ENCODE measurements at regions not wholly inside any gene's neighbourhood (a gene's known extent, or its start where the extent isn't known, plus 50 kb on each side); places are given as distances from the start of the nearest gene placed in this dataset.
"Not testable (repeated sequence)": the region's sequence is repeated elsewhere in the genome, so short reads cannot be mapped to it uniquely, and the experiment has no call there.

GRCh38 chr18:28740575-28740974, 563.6 kb upstream of the CDH2 start:
- DNase-seq = no peak
- Histone ChIP-seq H3K36me3 (replicated peaks; ENCODE audit: control insufficient read depth, insufficient read depth, low read length) (no peaks in the 10 kb centered on the region), H3K27me3 (ENCODE audit: control insufficient read depth, insufficient read depth, low read length) (no peaks in the 10 kb centered on the region), H3K4me3 (ENCODE audit: insufficient read depth, low read depth, low read length) (no peak overlapping the region)

GRCh38 chr18:28736951-28737350, 560.0 kb upstream of the CDH2 start:
- no peaks in the 10 kb centered on the region for H3K27me3 ChIP-seq (ENCODE audit: control insufficient read depth, insufficient read depth, low read length)
- no peaks in the 10 kb centered on the region for H3K36me3 ChIP-seq (replicated peaks; ENCODE audit: control insufficient read depth, insufficient read depth, low read length)
- H3K4me3 ChIP-seq (ENCODE audit: insufficient read depth, low read depth, low read length) = no peak overlapping the region
- no peak for DNase-seq

GRCh38 chr18:28736223-28736622, 559.3 kb upstream of the CDH2 start:
- no peak for DNase-seq
- Histone ChIP-seq H3K4me3 (ENCODE audit: insufficient read depth, low read depth, low read length) (no peak overlapping the region), H3K36me3 (replicated peaks; ENCODE audit: control insufficient read depth, insufficient read depth, low read length) (no peaks in the 10 kb centered on the region), H3K27me3 (ENCODE audit: control insufficient read depth, insufficient read depth, low read length) (no peaks in the 10 kb centered on the region)

- no peak overlapping the region for H3K4me3 ChIP-seq (ENCODE audit: insufficient read depth, low read depth, low read length)
- H3K27me3 ChIP-seq (ENCODE audit: control insufficient read depth, insufficient read depth, low read length) = no peaks in the 10 kb centered on the region
- DNase-seq = no peak
- no peaks in the 10 kb centered on the region for H3K36me3 ChIP-seq (replicated peaks; ENCODE audit: control insufficient read depth, insufficient read depth, low read length)
These were observed 558.8 kb upstream of the CDH2 start for GRCh38 chr18:28735731-28736130.

GRCh38 chr18:28729321-28729720, 552.4 kb upstream of the CDH2 start:
- Histone ChIP-seq H3K27me3 (ENCODE audit: control insufficient read depth, insufficient read depth, low read length) (no peaks in the 10 kb centered on the region), H3K36me3 (replicated peaks; ENCODE audit: control insufficient read depth, insufficient read depth, low read length) (no peaks in the 10 kb centered on the region), H3K4me3 (ENCODE audit: insufficient read depth, low read depth, low read length) (no peak overlapping the region)
- DNase-seq = no peak

GRCh38 chr18:28728891-28729290, 552.0 kb upstream of the CDH2 start:
- no peak overlapping the region for H3K4me3 ChIP-seq (ENCODE audit: insufficient read depth, low read depth, low read length)
- DNase-seq = no peak
- H3K36me3 ChIP-seq (replicated peaks; ENCODE audit: control insufficient read depth, insufficient read depth, low read length) = no peaks in the 10 kb centered on the region
- no peaks in the 10 kb centered on the region for H3K27me3 ChIP-seq (ENCODE audit: control insufficient read depth, insufficient read depth, low read length)

GRCh38 chr18:28727189-28727588, 550.3 kb upstream of the CDH2 start:
- not testable (repeated sequence) for H3K4me3 ChIP-seq (ENCODE audit: insufficient read depth, low read depth, low read length); DNase-seq; H3K27me3 ChIP-seq (ENCODE audit: control insufficient read depth, insufficient read depth, low read length); H3K36me3 ChIP-seq (replicated peaks; ENCODE audit: control insufficient read depth, insufficient read depth, low read length)

- Histone ChIP-seq H3K4me3 (ENCODE audit: insufficient read depth, low read depth, low read length) (no peak overlapping the region), H3K27me3 (ENCODE audit: control insufficient read depth, insufficient read depth, low read length) (no peaks in the 10 kb centered on the region), H3K36me3 (replicated peaks; ENCODE audit: control insufficient read depth, insufficient read depth, low read length) (no peaks in the 10 kb centered on the region)
- DNase-seq = no peak
These were observed 548.9 kb upstream of the CDH2 start for GRCh38 chr18:28725876-28726275.

GRCh38 chr18:28723506-28723905, 546.6 kb upstream of the CDH2 start:
- Histone ChIP-seq H3K27me3 (ENCODE audit: control insufficient read depth, insufficient read depth, low read length) (no peaks in the 10 kb centered on the region), H3K4me3 (ENCODE audit: insufficient read depth, low read depth, low read length) (no peak overlapping the region), H3K36me3 (replicated peaks; ENCODE audit: control insufficient read depth, insufficient read depth, low read length) (no peaks in the 10 kb centered on the region)
- no peak for DNase-seq

GRCh38 chr18:28718696-28719095, 541.8 kb upstream of the CDH2 start:
- H3K27me3 ChIP-seq (ENCODE audit: control insufficient read depth, insufficient read depth, low read length) = no peaks in the 10 kb centered on the region
- no peaks in the 10 kb centered on the region for H3K36me3 ChIP-seq (replicated peaks; ENCODE audit: control insufficient read depth, insufficient read depth, low read length)
- no peak overlapping the region for H3K4me3 ChIP-seq (ENCODE audit: insufficient read depth, low read depth, low read length)
- DNase-seq = no peak

GRCh38 chr18:28716338-28716737, 539.4 kb upstream of the CDH2 start:
- Histone ChIP-seq H3K27me3 (ENCODE audit: control insufficient read depth, insufficient read depth, low read length) (no peaks in the 10 kb centered on the region), H3K4me3 (ENCODE audit: insufficient read depth, low read depth, low read length) (no peak overlapping the region), H3K36me3 (replicated peaks; ENCODE audit: control insufficient read depth, insufficient read depth, low read length) (no peaks in the 10 kb centered on the region)
- DNase-seq = no peak

GRCh38 chr18:28715206-28715605, 538.3 kb upstream of the CDH2 start:
- DNase-seq = no peak
- H3K4me3 ChIP-seq (ENCODE audit: insufficient read depth, low read depth, low read length) = no peak overlapping the region
- no peaks in the 10 kb centered on the region for H3K27me3 ChIP-seq (ENCODE audit: control insufficient read depth, insufficient read depth, low read length)
- H3K36me3 ChIP-seq (replicated peaks; ENCODE audit: control insufficient read depth, insufficient read depth, low read length) = no peaks in the 10 kb centered on the region

- no peak overlapping the region for H3K4me3 ChIP-seq (ENCODE audit: insufficient read depth, low read depth, low read length)
- no peaks in the 10 kb centered on the region for H3K27me3 ChIP-seq (ENCODE audit: control insufficient read depth, insufficient read depth, low read length)
- no peak for DNase-seq
- no peaks in the 10 kb centered on the region for H3K36me3 ChIP-seq (replicated peaks; ENCODE audit: control insufficient read depth, insufficient read depth, low read length)
These were observed 537.6 kb upstream of the CDH2 start for GRCh38 chr18:28714498-28714897.

GRCh38 chr18:28712796-28713425, 536.0 kb upstream of the CDH2 start:
- Histone ChIP-seq H3K36me3 (replicated peaks; ENCODE audit: control insufficient read depth, insufficient read depth, low read length) (no peaks in the 10 kb centered on the region), H3K27me3 (ENCODE audit: control insufficient read depth, insufficient read depth, low read length) (no peaks in the 10 kb centered on the region), H3K4me3 (ENCODE audit: insufficient read depth, low read depth, low read length) (no peak overlapping the region)
- no peak for DNase-seq

GRCh38 chr18:28712172-28712571, 535.2 kb upstream of the CDH2 start:
- no peak overlapping the region for H3K4me3 ChIP-seq (ENCODE audit: insufficient read depth, low read depth, low read length)
- H3K36me3 ChIP-seq (replicated peaks; ENCODE audit: control insufficient read depth, insufficient read depth, low read length) = no peaks in the 10 kb centered on the region
- no peak for DNase-seq
- no peaks in the 10 kb centered on the region for H3K27me3 ChIP-seq (ENCODE audit: control insufficient read depth, insufficient read depth, low read length)

- H3K4me3 ChIP-seq (ENCODE audit: insufficient read depth, low read depth, low read length) = no peak overlapping the region
- H3K36me3 ChIP-seq (replicated peaks; ENCODE audit: control insufficient read depth, insufficient read depth, low read length) = no peaks in the 10 kb centered on the region
- H3K27me3 ChIP-seq (ENCODE audit: control insufficient read depth, insufficient read depth, low read length) = no peaks in the 10 kb centered on the region
- no peak for DNase-seq
These were observed 534.2 kb upstream of the CDH2 start for GRCh38 chr18:28711096-28711495.

Measured in H7 (cell line).